Fibroblast of gingiva (primary cell): ENCODE measurements at regions not wholly inside any gene's neighbourhood (a gene's known extent, or its start where the extent isn't known, plus 50 kb on each side); places are given as distances from the start of the nearest gene placed in this dataset.
"Not testable (repeated sequence)": the region's sequence is repeated elsewhere in the genome, so short reads cannot be mapped to it uniquely, and the experiment has no call there.

Experiments
- DNase-seq: peaks from one replicate; pipeline ENCODE4 v3.0.0-alpha.2; 2011; ENCODE audit warnings: low read depth

DNA sequence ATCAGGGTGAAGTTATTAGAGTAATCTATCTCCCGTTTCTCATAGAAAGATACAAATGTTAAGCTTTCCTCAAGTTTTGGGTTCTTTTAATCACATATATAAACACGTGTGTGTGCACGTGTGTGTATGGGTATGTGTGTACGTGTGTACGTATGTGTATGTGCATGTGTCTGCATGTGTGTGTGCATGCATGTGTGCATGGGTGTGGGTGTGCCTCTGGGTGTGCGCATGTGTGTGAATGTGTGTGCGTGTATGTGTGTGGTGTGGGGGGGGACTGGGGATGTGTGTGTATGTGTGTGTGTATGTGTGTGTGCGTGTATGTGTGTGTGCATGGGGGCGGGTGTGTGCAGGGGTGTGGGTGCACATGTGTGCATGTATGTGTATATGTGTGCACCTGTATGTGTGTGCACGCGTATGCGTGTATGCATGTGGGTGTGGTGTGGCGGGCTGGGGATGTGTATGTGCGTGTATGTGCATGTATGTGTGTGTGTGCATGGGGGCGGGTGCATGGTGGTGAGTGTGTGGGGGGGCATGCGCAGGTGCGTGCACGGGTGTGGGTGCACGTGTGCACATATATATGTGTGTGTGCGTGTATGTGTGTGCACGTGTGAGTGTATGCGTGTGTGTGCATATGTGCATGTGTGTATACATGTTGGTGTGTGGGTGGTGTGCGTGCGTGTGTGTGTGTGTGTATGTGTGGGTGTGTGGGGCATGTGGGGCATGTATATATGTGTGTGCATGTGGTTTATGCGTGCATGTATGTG lies 304.0 kb downstream of the MBD2 start:
- DNase-seq: no peak

DNA sequence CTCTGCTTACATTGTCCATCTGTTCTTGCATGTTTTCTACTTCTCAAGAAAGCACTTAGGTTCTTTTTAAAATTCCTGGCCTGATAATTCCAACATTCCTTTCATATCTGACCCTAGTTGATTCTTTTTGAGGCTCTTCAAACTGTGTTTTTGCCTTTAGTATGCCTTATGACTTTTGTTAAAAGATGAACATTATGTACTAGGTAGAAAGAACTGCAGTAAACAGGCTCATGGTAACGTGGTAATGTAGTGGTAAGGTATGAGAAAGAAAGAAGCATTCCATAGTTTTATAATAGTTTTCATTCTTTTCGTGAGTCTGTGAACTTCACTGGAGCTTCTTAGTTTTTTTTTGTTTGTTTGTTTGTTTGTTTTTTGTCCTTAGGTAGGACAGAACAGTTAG lies 306.4 kb downstream of the MBD2 start:
- no peak for DNase-seq

DNA sequence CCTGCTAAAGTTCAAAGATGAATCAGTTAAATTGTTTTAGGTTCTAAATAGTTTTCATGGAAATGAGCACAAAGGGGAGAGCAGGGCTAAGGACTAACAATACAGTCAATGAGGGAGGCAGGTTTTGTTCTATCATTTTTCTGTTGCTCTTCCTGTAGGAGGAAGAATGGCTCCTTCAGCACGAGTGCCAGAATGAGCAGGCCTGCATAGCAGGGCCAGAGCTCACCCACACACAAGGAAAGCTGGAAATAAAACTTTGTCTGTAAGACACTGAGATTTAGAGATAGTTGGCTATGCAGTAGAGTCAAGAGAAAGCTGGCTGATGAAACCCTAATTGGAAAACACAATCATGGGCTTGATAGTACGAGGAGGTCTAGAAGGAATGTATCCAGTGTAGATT lies 313.3 kb downstream of the MBD2 start:
- no peak for DNase-seq

DNA sequence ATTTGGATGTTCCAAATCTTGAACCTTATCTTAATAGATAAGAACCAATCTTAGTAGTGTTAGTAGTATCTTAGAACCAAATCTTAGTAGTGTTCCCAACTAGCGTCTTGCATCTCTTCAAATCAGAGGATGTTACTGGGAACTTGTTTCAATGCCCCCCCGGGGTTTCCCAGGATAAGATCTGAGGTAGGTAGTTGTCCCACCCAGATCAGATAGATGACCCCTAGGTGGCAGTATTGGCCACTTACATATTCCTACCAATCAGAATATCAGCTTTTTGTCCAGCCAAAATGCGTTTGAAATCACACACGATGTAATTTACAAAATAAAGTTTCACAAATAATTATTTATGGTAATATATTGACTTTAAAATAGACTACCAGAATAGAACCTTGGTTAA lies 314.8 kb downstream of the MBD2 start:
- no peak for DNase-seq

DNA sequence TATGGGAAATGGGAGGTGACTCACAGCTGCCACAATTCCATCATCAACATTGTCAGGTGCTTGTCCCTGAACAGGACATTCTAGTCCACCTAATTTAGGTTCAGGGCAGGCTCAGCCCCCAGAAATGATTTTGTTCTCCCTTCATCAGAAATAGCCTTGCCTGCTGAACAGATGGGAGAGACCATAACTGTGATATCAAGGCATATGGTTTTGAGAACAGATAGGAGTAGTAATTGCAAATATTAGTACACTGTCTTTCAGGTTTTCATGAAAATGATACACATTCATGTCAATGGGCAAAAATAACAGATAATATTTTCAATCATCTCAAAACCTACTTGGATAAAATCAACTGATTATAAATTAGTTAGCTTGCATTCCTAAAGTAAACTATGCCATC lies 316.5 kb downstream of the MBD2 start:
- DNase-seq: no peak

DNA sequence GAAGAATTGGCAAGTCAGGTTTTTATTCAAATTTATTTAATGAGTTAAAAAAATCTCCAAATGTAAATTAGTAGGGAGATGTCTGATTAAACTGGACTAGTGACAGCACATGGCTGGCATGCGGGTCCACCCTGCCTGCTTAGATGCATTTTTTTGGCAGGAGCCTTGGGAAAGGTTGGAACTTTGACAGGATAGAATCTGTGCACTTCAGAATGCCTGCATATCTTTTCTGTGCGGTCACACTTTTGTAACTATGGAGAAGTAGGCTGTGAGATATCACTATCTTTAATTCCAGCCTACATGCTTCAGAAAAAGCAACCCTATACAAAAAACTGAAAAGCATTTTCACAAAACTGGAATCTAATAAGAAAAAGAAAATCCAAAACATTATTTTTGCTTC lies 317.8 kb downstream of the MBD2 start:
- DNase-seq: no peak

DNA sequence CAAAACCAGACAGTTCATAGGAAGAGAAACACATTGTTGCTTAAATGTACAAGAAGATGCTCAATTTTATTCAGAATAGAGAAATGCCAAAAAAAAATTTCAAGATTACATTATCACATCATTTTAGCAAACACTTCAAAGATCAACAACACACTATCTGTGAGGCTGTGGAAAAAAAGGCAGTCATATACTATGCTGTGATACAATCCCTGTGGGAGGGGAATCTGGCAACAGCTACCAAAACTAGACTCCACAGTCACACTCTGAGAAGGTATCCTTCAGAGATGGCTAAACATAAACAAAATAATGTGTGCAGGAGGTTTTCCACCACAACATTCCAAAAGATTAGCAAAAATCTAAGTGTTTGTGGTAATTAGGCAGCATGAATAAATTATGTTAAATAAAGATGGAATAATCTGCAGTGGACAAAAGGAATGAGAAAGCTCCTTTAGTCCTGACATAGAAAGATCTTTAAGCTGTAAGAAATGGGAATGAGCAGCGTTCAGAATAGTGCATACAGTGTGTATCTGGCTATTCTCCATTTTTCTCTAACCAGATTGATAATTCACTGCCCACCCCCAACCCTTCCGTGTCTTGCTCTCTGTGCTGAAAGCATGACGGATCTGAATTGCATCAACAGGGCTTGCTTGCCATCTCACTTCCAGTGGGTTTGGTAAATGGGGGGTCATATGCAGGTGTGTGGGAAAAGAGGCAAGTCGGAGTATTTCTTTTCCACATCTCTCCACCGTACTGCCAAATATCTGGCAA lies 329.6 kb downstream of the MBD2 start:
- DNase-seq: no peak

DNA sequence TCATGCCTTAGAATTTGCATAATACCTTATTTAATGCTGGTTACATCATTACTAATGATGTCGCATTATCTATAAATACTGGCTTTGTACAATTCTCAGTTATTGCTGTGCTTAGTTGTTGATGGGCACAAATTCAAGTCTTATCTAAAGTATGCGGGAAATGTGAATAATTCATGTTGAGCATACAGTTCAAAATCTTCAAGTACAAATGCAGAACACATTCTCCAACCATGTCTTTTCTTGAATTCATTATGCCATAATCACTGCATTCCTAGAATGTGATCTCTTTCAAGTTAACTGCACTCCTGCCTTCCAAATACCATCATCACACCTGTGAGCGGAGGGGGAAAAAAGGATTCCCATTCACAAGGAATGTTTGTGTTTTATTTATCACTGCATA lies 337.0 kb downstream of the MBD2 start:
- DNase-seq: no peak

DNA sequence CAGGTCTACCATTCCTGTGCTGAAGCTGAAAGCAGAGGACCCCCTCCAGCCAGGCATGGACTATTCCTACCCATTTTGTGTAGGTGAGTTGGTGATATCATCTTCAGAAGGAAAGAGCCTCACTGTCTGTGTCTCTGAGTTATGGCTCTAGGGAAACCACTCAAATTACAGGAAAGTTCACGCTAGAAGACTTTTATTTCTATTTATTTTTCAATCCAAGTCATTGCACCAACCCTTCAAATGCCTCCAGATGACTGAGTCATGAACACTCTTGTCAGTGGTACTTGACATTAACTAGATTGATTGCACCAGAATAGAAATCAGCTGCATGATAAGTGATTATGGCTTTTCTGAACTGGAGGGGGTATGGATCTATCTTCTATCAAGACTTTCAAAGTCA lies 338.4 kb downstream of the MBD2 start:
- no peak for DNase-seq

DNA sequence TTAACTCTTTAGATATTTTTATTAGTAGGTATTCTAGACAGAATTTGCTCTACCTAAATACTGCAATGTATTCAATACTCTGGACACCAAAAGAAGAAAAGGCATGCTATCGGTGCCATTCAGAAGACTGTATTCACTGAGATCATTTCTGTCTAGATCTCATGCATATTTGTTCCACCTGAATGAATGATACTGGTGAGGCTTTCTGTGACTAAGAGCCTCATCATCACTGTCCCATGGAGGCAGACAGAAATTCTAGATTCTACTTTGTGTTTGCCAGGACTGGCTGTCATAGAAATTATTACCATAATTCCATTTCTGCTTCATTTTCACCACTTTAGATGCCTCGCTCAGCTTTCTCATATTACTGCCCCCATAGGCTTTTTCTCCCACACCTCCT lies 340.7 kb downstream of the MBD2 start:
- no peak for DNase-seq

DNA sequence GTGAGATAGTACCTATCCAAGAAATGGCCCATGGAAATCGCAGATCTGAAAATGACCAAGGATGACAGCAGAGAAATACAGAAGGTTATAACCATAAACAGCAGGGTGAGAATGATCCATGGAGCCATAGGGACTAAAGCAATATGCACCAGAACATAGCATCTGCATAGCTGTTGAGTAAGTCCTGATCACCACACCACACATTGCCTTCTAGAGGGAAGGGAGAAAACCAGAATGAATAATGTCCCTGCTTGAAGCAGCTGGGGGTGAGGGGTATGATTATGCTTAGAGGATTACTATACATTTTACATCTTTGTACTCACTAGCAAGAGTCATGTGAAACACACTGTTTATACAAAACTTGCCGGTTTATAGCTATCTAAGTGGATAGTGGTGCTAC lies 350.4 kb downstream of the MBD2 start:
- no peak for DNase-seq

DNA sequence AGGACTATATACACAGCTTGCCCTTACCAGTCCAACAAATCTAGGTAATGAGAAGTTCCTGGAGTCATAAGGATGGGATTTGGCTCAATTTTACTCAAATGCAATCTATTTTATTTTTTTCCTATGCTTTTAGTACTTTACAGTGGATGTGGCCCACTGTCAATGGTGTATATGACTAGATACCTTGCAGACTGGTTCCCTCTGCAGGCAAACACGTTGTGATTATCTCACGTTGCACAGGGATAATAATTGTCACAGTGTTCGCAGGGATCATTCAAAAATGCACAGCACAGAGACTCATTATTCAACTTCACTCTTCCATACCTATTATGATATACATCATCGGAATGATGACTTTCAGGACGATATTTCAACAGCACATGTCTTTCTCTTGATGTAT lies 359.7 kb downstream of the MBD2 start:
- DNase-seq: no peak

DNA sequence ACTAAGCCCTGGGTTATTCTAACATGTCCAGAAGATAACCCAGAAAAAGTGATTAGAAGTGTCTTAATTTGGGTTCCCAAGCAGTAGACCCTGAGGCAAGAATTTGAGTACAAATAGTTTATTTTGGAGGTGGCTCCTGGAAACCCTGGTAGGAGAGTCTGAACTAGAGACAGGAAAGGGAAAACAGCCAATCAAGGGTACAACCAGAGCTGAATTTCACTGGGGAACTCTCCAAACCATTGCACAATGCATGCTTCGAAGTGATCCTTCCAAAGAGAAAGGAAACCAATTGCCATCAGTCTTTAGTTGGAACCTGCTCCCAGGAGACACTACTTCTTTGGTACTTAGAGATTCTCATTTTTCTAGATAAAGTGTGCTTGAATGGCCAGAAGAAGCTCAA lies 361.5 kb downstream of the MBD2 start:
- no peak for DNase-seq

DNA sequence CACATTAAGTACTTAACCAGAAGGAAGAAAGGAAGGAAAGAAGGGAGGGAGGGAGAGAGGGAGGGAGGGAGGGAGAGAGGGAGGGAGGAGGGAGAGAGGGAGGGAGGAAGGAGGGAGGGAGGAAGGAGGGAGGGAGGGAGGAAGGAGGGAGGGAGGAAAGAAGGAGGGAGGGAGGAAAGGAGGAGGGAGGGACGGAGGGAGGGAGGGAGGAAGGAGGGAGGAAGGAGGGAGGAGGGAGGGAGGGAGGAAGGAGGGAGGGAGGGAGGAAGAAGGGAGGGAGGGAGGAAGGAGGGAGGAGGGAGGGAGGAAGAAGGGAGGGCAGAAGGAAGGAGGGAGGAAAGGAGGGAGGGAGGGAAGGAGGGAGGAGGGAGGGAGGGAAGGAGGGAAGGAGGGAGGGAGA lies 363.3 kb downstream of the MBD2 start:
- DNase-seq: no peak

DNA sequence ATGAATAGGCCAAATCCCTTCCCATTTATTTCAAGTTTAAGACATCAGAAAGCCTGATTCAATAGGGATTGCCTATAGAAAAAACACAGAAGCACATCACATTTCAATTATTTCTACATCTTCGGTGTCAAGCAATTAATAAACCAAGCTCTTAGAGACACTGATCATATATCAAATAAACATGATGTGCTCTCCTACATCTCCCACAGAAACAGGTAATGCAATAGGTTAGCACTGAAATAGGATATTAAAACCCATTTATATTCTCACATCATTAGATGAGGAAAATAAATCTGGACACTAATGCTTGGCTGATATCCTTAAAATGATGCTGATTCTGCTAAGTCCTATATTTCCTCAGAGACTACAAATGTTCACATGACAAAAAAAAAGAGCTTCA lies 364.7 kb downstream of the MBD2 start:
- no peak for DNase-seq

DNA sequence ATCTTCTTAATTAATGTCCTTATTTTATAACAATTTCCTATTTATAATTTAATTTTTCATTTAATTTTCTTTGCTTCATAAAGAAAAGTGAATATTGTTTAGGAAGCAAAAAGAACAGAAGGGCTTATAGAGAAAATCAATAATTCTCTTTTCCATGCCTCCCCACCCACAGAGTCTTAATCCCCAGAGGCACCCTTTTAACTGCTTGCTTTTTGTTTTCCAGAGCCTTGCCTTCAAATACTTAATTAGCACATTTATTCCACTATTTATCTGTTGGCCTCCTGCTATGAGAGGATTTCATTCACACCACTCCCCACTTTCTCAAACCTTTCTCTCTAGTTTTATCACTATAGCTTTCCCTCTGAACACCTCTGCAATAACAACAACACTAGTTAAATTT lies 373.6 kb downstream of the MBD2 start:
- DNase-seq: no peak

DNA sequence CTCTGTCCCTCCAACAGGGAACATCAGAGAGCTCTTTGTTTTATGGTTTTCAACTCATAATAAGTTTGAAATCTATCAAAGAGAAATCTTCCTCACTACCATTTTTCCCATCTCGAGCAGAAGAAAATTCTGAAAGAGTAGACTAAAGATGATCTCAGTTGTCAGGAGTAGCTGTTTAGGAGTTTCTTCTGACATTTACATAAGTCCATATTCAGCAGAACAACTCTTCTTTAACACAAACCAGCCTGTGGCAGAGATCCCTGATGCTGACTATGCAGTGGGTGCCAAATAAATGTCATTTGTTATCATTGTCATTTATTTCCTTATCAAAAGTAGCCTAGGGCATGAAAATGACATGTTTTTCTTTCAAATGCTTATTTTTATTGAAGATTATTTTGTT lies 380.7 kb downstream of the MBD2 start:
- DNase-seq: no peak

DNA sequence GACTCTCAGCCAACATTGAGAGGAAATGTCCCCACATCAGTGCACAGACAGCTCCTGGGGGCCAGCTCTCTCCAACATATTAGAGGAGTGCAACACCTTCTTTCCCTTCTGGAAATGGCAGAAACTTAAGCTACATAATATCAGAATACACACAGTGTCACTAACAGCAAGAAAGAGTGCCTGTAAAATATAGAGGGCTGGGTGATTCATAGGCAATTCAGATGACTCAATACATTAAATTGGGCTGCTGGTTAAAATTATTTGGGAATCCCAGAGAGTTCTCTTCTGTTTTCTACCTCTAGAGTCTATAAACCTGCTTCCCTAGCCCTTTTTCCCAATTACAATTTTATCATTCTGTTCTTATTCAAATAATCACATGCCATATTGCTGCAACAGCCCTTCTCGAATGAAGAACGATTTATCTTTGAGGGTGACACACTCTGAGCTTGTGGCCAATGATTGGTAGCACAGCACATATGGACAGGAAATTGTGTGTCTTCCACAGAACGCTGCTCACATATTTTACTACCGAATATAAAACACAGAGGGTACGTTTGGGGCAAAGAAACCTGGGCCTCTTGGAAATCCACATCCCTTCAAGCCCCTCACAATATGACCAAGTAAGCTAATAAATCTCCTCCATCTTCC lies 381.2 kb downstream of the MBD2 start:
- DNase-seq: no peak

DNA sequence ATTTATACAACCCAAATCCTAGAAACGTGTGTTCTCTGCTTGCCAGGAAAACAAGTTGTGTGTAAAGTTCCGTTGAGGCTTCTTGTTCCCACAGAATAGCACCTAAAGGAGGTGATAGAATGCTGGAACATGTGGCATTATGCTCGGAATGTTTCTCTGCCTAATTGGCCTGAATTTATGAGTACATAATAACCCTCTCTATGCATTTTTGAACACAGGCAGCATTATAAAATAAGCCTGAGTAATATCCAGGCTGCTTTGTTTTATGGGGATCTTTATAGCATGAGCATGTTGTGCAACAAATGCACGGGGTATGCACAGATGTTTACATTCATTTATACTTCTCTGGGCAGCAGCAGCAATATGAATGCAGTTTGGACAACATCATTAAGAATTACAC lies 385.7 kb downstream of the MBD2 start:
- DNase-seq: no peak

DNA sequence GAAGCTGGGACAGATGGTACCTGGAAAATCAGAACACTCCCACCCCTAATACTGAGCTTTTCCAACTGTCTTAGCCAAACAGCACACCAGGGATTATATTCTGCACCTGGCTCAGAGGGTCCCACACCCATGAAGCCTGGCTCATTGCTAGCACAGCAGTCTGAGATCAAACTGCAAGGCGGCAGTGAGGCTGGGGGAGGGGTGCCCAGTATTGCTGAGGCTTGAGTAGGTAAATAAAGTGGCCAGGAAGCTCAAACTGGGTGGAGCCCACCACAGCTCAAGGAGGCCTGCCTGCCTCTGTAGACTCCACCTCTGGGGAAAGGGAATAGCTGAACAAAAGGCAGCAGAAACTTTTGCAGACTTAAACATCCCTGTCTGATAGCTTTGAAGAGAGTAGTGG lies 403.3 kb downstream of the MBD2 start:
- DNase-seq: not testable (repeated sequence)

DNA sequence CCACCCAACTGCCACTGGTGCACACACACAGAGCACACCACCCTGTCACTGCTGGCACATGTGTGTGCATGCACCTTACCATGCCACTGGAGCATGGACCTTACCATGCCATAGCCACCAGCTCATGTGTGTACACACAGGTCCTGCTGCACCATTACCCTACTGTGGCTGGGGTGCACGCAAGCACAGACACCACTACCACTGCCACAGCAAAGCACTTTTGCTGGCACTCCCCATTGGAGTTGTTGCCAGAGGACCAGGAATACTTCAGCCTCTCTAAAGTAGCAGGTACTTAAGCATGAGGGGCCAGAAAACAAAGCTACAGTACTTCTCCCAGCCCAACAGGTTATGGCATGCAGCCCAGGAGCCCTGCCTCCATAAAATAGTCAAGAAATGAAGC lies 404.8 kb downstream of the MBD2 start:
- no peak for DNase-seq

DNA sequence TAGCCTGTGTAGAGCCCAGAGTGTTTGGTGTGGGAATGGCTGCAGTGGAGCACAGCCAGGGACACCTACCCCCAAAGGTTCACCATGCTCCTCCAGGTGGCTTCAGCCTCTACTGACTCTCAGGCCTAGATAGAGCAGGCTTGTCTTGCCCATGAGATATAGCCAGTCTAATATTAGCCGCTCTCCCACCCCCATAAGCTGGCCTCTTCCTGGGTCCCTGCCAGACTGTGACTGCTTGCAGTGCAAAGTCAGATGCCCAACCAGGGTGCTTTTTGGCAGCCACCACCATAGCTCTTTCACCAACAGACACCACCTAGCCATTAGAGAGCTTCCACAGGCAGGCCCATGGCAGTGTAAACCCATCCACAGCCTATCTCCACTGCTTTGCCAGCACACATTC lies 405.3 kb downstream of the MBD2 start:
- no peak for DNase-seq
